Right atrium auricular region (tissue), 2 donors: ENCODE measurements at regions not wholly inside any gene's neighbourhood (a gene's known extent, or its start where the extent isn't known, plus 50 kb on each side); places are given as distances from the start of the nearest gene placed in this dataset.

Experiments
- DNase-seq: peaks from one replicate; pipeline ENCODE4 v3.0.0-alpha.2; 2019; ENCODE audit warnings: low spot score
- H3K27ac ChIP-seq, 2 donors: fragments of 200-600 bp; sonication (generic); 1 replicate in 1 of 2; 2 replicates in 1 of 2; pipeline ENCODE4 v1.5.1; 2016 to 2019
- H3K27me3 ChIP-seq, 2 donors: fragments of 200-600 bp; sonication (generic); one replicate each; pipeline versions ENCODE4 v1.5.1 to v1.6.0; 2017 to 2019
- H3K36me3 ChIP-seq: fragments of 200-600 bp; sonication (generic); one replicate; pipeline ENCODE4 v1.5.1; 2016
- H3K4me1 ChIP-seq, 2 donors: fragments of 200-600 bp; sonication (generic); one replicate each; pipeline versions ENCODE4 v1.5.1 to v1.6.0; 2017 to 2019
- H3K4me3 ChIP-seq, 2 donors: fragments of 200-600 bp; sonication (generic); 1 replicate in 1 of 2; 2 replicates in 1 of 2; pipeline ENCODE4 v1.5.1; 2017 to 2019; ENCODE audit warnings: mild to moderate bottlenecking in 1 of 2, moderate library complexity in 1 of 2
- H3K9me3 ChIP-seq, 2 donors: fragments of 200-600 bp; sonication (generic); one replicate each; pipeline ENCODE4 v1.5.1; 2019
- TF ChIP-seq, protein P1 (sequence below), 2 donors: fragments of 200-600 bp; sonication (generic); IDR thresholded peaks; one replicate each; pipeline ENCODE4 v1.5.1; 2019; ENCODE audit warnings: antibody characterized with exemption in 2 of 2

DNA sequence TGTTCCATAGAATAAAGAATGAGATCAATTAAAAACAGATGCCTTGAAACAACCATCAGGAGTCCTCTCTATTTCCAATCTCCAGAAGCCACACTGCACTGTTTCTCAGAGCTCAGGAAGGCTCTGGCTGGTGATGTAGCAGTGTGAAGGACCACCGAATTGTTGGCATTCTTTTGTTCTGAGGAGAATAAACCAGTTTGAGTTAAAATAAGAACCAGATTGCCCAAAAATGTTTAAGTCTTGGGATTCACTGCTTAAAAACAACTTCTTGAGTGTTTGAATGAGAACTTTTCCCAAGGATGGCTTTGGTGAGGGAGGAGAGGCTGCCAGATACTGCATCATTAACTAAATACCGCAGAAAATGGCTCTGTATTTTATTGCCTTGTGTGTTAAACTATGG lies 341.2 kb downstream of the C12orf75 start:
- Histone ChIP-seq H3K4me1 (peaks cover 0 to 37% of the 10 kb centered on the region in 2 donors), H3K4me3 (no peak overlapping the region), H3K36me3 (no peaks in the 10 kb centered on the region), H3K27me3 (no peaks in the 10 kb centered on the region), H3K27ac (peak overlapping the region; percentile 41 to 63), H3K9me3 (no peaks in the 10 kb centered on the region)
- DNase-seq = no peak
- TF ChIP-seq, protein P1, sequence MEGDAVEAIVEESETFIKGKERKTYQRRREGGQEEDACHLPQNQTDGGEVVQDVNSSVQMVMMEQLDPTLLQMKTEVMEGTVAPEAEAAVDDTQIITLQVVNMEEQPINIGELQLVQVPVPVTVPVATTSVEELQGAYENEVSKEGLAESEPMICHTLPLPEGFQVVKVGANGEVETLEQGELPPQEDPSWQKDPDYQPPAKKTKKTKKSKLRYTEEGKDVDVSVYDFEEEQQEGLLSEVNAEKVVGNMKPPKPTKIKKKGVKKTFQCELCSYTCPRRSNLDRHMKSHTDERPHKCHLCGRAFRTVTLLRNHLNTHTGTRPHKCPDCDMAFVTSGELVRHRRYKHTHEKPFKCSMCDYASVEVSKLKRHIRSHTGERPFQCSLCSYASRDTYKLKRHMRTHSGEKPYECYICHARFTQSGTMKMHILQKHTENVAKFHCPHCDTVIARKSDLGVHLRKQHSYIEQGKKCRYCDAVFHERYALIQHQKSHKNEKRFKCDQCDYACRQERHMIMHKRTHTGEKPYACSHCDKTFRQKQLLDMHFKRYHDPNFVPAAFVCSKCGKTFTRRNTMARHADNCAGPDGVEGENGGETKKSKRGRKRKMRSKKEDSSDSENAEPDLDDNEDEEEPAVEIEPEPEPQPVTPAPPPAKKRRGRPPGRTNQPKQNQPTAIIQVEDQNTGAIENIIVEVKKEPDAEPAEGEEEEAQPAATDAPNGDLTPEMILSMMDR (IDR thresholded peaks at IDR 0.05) = no peak

DNA sequence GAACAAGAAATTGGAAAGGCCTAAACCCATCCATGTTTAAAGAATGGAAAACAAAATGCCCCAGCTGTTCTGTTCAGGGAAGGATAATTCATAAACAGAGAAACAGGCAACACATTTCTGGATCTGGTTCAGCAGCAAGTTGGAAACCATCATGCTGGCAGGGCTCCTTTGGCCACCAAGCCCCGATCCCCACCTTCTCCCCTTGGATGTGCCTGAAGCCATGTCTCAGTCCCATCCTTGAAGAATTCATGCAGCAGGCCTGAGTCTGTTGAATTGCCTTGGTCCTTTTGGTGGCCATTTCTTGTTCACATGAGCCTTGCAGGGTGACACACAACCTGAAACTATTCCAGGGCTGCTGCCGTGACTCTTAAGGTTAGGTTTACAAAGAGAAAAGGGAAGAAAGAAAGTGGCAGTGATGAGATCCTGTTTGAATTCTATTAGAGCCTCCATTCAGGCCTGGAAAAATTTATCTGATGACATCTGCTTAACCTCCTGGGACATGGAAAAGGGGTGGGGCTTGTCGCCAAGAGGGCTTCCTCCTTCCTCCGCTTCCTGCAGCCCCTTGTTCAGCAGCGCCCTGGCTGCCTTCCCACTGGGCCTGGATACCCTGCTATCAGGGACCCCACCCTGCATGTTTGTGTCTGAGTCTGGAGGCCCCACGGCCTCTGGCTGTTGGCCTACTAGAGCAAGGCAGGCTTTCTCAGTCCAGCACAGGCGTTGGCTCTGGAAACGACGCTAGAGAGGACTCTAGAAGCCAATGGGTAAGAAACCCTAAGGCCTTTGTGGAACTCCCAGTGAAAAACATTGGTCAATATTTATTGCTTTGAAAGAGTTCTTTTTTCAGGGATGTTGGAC lies 341.9 kb downstream of the C12orf75 start:
- Histone ChIP-seq H3K27me3 (no peaks in the 10 kb centered on the region), H3K4me3 (no peak overlapping the region), H3K9me3 (no peaks in the 10 kb centered on the region), H3K27ac (peak overlapping the region; percentile 41 to 63), H3K4me1 (peaks cover 0 to 42% of the 10 kb centered on the region in 2 donors), H3K36me3 (no peaks in the 10 kb centered on the region)
- TF ChIP-seq, protein P1 (IDR thresholded peaks at IDR 0.05) = no peak
- peak; percentile 85 for DNase-seq

DNA sequence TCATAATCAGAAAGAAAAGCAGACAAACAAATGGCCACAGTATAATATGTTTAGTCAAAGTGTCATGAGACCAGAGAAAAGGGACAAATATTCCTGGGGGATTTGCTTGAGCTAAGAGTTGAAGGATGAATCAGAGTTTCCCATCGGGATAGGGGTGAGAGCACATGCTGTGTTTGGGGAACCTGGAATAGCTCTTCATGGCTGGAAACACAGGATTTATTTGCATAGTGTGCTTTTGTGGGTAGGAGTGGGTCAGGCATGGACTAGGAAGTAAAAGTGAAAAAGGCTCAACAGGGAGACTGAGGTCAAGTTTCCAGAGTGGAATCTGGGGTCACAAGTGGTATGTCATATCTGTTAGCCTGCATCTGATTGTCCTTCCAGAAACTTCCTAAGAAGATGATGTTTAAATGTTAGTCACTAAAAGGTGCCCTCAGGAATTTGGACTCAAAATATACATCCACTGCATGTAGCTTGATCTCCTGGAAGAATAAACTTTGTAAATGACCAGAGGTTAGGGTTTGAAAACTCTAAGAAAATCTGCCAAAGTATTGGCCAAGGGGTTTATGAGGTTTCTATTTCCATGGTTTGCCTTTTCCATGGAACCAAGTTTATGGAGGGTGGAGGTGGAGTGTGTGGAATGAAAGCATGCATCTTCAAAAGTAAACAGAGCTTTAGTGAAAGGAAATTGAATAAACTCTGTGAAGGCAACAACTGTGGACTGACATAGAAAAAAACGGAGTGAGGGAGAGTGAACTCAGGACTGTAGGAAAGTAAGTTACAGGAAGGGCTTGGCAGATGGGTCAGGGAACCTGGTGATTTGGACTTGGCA lies 344.6 kb downstream of the C12orf75 start:
- no peak overlapping the region for H3K4me3 ChIP-seq
- no peaks in the 10 kb centered on the region for H3K9me3 ChIP-seq
- DNase-seq = no peak
- TF ChIP-seq, protein P1 (IDR thresholded peaks at IDR 0.05) = no peak
- peaks cover 0 to 47% of the 10 kb centered on the region in 2 donors for H3K4me1 ChIP-seq
- no peak overlapping the region for H3K27ac ChIP-seq
- H3K36me3 ChIP-seq = no peaks in the 10 kb centered on the region
- H3K27me3 ChIP-seq = no peaks in the 10 kb centered on the region

DNA sequence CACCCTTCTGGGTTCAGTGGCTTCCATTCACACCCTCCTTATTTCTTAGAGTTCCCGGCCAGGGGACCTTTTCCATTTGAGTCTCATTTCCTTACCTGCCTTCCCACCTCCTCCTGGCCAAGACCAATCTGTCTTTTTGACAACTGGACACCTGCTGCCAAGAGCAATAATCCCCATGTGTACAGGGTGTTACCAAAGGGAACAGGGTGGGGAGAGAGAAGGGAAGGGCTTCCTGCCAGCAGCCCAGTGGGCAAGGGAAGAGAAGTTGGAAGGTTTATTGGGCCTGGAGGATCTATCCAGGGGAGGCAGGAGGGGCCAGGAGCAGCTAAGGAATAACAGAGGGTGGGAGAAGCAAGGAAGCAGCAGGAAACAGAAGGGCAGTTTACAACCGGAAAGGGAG lies 346.2 kb downstream of the C12orf75 start:
- DNase-seq = no peak
- TF ChIP-seq, protein P1 (IDR thresholded peaks at IDR 0.05) = no peak
- Histone ChIP-seq H3K9me3 (no peaks in the 10 kb centered on the region), H3K36me3 (no peaks in the 10 kb centered on the region), H3K4me3 (no peak overlapping the region), H3K4me1 (peaks cover 0 to 42% of the 10 kb centered on the region in 2 donors), H3K27me3 (no peaks in the 10 kb centered on the region), H3K27ac (peak overlapping the region in 1 of 2 donors; percentile 9)

DNA sequence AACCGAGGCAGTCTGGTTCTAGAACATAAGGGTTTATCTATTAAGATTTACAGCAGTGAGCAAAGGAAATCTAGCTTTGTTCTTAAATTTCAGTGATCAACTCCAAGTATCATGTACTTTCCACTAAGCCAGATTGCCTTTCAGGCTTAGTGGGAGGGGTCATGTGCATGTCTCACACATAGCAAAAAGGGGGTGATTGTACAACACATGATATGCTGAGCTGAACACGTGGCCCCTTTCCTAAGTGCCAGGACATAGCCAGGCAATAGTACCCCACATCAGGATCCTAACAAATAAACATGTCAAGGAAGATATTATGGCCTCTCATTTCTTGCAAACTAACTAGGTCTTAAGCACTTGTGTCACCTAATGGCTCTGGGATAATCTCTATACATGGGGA lies 347.2 kb downstream of the C12orf75 start:
- H3K4me1 ChIP-seq = peaks cover 0 to 33% of the 10 kb centered on the region in 2 donors
- no peak for DNase-seq
- peak overlapping the region in 1 of 2 donors; percentile 9 for H3K27ac ChIP-seq
- no peaks in the 10 kb centered on the region for H3K27me3 ChIP-seq
- no peak overlapping the region for H3K4me3 ChIP-seq
- no peaks in the 10 kb centered on the region for H3K9me3 ChIP-seq
- TF ChIP-seq, protein P1 (IDR thresholded peaks at IDR 0.05) = no peak
- H3K36me3 ChIP-seq = no peaks in the 10 kb centered on the region
